GM18868 (cell line): ENCODE measurements at regions not wholly inside any gene's neighbourhood (a gene's known extent, or its start where the extent isn't known, plus 50 kb on each side); places are given as distances from the start of the nearest gene placed in this dataset.

Experiments used
- ATAC-seq: cut with Tn5 transposase; IDR thresholded peaks from one replicate; pipeline ENCODE4 v1.9.1; 2021; ENCODE audit warnings: mild to moderate bottlenecking, moderate library complexity; ENCODE audit not compliant: unreplicated experiment

DNA sequence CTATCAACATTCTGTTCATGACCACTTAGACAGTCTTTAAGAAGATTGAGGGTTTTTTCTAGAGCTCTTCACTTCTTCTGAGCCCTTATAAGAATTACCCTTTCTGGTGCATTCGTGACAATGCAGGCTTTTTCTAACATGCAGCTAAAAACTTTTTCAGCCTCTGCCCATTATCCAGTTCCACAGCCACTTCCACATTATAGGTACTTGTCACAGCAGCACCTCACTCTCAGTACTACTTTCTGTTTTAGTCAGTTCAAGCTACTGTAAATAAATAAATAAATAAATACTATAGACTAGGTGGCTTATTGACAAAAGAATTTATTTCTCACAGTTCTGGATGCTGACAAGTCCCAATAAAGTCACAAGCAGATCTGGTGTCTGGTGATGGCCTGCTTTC is 284.4 kb upstream of the PKN2 start:
- peak; percentile 77 for ATAC-seq

DNA sequence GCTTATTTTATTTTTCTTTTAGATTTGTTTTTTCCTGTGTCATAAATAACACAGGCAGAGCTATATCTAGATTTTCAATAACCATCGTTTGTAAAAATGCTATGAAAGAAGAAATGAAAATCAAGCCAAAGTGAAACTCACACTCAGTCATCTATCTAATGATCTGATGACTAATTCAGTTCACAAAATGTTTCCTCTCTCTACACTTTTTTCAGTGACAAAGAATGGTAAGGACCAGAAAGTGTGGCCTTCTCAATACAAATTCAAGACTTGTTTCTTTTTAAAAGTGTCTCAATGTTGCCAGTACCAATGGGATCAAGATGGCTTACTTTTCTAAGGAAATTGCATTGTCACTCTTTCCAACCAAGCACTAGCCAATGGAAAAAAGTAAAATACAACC is 282.8 kb upstream of the PKN2 start:
- peak; percentile 88 for ATAC-seq

DNA sequence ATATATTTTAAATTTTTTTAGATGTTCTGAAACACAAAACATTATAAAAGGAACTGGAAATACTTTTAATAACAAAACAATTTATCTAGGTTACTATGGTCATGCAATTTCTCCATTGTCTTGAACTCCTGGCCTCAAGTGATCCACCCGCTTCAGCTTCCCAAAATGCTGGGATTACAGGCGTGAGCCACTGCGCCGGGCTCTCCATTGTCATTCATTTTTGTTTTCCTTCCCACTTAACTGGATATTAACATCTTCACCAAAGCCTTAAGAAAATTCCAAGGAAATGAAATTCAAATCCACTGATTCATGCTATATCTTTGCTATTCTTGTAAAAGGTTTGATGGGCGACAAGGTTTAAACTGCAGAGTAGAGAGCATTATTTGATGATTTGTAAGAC is 279.5 kb upstream of the PKN2 start:
- ATAC-seq, result no peak

DNA sequence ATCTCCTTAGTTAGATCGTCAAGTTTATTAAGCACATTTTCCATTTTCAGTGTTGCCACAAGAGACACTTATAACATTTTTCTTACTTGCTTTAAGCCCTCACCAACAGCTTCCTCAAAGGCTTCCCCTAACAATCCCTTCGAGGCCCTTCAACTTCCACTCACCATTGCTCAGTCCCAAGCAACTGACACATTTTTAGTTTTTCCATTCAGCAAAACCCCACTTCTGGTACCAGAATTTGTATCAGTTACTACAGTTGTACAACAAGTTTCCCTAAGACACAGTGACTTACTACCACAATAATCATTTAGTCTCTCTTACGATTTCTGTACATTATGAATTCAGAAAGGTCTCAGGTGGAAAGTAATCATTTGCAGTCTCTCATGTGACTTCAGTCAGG is 276.8 kb upstream of the PKN2 start:
- ATAC-seq, result no peak

DNA sequence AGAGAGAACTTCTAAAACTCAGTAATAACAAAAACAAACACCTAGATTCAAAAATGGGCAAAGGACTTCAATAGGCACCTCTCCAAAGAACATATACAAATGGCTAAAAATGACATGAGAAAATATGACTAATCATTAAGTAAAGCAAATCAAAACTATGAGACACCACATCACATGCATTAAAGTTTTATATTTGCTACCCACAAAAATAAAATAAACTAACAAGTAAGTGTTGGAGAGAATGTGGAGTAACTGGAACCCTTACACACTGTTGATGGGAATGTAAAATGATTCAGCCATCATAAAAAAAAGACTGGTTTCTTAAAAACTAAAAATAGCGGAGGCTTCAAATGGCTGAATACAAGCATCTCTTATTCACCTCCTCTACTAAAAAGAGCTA is 262.1 kb upstream of the PKN2 start:
- ATAC-seq, result no peak

DNA sequence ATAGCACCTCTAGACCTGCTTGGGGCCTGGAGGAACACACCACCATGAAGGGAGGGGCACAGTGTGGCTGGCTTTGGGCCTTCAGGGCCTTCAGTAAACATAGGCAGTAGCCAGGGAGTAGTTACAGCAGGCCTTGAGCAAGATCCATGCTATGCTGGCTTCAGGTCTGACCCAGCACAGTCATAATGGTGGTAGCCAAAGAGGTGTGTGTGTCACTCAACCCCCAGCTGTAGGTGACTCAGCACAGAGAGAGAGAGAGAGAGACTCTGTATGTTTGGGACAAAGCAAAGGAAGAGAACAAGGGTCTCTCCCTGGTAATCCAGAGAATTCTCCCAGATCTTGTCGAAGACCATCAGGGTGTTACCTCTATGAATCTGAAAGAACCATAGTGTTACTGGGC is 250.5 kb upstream of the PKN2 start:
- no peak for ATAC-seq

DNA sequence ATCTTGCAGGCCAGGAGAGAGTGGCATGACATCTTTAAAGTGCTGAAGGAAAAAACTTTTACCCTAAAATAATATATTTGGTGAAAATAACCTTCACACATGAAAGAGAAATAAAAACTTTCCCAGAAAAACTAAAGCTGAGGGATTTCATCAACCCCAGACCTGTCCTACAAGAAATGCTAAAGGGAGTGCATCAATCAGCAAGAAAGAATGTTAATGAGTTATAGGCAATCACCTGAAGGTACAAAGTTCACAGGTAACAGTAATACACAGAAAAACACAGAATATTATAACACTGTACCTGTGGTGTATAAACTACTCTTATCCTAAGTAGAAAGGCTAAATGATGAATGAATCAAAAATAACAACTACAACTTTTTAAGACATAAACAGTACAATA is 249.2 kb upstream of the PKN2 start:
- no peak for ATAC-seq

DNA sequence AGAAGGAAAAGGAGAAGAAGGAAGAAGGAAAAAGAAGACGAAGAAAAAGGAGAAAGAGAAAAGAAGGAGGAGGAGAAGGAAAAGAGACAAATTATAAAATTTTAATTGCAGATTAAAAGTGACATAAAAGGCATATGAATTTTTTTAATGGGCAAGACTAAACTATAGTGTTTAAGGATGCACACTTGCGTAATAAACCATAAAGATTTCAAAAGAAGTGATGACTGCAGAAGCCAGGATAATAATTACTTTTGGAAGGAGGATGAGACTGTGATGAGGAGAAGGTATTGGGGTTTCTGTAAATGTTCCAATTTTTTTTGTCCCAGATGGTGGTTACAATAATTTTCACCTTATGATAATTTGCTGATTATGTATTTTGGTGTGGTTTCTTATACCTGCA is 243.1 kb upstream of the PKN2 start:
- no peak for ATAC-seq

DNA sequence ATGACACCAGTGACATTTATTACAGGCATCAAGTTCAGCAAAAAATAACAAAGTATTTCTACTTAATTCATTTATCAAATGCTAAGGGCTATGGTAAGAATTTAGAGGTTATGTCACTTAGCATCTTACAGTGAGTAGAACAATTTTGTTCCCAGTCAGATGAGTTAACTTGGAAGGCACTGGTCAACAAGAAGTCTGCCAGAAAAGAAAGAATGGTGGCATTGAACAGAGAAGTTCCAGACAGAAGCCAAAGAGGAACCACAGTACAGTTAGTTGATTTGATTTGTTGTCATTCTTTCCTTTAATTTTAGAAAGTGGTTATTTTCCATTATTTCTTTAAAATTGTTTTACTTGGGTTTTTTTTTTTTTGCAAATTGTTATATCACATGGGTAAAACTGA is 232.2 kb upstream of the PKN2 start:
- ATAC-seq, result no peak

DNA sequence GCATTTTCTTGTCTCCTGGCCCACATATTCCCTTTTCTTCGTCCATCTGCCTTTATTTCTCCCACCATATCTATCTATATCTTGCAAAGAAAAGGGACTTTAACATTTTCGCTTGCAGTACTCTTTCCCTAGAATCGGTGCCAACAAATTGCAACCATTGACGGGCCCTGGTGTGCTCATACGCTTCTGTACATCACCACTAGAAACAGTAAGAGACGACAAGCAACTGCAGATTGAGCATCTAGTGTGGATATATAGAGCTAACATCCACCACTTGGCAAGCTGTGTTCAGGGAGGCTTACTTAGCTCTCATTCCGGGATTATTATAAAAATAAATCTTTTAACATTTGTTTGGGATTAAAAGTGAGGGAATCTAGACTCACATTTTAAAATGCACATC is 230.8 kb upstream of the PKN2 start:
- no peak for ATAC-seq

DNA sequence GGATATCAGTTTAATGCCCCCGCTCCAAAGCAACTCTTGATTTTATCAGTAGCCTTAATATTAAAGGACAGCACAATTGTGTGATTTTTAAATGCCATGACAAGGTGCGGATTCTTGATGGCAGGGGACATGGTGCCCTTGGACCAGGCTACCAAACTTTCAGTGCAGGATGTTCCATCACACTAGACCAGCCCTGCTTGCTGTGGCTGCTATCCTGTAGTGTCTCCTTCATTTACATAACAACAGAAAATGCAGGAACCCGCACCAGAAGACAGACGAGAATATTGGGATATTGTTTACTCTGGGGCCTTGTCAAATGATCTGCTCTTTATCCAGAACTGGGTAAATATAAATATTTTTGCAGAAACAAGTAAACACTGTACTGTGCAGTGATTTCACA is 229.3 kb upstream of the PKN2 start:
- ATAC-seq, result no peak

DNA sequence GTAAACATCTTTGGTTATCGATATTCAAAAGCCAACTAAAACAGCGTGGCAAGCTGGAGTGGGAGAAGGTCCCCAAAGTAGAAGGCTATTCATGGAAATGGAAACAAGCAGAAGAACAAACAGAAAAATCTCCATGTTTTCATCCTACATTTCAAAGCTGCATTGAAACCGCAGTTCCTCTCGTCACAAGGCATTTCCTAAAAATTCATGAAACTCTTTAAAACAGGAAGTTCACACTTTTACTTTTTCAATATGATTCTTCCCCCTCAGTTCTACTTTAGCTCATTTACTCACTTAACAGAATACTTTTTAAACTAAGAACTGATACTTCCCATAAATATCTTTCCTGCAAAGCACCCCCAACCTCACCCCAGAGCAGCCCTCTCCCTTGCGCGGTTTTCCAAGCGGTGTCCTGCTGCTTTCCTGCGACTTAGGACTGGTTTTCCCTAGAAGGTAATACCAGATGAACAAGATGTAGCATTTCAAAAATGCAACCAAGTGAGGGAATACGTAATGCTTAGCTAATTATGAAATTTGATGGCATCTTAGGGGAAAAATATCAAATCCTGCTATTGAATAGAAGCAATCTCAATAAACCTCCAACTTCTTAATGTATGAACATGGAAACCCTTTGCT is 228.3 kb upstream of the PKN2 start:
- no peak for ATAC-seq

DNA sequence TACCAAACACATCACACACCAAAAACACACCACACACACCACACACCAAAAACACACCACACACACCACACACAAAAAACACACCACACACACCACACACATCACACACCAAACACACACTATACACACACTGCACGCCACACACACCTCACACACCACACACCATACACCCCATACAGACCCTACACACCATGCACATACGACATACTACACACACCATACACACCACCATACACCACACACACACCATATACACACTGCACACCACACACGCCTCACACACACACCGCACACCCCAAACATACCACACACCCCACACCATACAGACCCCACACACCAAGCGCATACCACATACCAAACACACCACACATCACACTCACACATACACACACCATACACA is 226.9 kb upstream of the PKN2 start:
- no peak for ATAC-seq

DNA sequence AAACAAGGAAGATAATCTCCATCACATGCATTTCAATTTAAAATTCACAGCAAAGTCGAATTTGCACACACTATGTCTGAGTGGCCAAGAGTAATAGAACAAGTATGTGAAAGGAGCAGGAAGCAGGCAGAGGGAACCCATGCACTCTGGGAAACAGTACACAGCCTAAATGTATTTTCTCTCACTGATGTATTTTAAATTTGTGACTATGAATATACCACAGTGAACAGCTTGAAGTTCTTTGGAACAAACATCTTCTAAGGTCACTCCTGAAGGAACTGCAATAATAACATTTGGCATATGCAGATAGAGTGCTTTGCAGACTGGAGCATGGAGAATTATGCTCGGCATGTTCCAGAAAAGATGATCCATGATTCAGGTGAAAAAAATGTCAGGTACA is 223.1 kb upstream of the PKN2 start:
- no peak for ATAC-seq

DNA sequence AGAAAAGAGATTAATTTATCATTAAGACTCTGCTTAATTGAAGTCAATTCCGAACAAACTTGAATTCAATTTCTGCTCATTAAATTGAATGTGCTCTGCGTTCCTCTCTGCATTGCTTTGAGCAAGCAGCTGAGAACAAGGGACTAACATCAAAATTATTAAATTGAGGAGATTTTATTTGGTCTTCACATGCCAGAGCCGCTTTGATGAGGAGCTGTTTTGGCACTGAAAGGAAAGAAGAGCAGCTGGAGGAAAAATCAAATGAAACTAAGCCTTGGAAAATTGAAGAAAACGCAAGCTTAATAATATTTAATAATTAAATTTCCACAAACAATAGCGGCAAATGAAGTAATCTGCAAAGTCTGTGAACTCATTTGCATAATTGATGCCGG is 222.0 kb upstream of the PKN2 start:
- no peak for ATAC-seq

DNA sequence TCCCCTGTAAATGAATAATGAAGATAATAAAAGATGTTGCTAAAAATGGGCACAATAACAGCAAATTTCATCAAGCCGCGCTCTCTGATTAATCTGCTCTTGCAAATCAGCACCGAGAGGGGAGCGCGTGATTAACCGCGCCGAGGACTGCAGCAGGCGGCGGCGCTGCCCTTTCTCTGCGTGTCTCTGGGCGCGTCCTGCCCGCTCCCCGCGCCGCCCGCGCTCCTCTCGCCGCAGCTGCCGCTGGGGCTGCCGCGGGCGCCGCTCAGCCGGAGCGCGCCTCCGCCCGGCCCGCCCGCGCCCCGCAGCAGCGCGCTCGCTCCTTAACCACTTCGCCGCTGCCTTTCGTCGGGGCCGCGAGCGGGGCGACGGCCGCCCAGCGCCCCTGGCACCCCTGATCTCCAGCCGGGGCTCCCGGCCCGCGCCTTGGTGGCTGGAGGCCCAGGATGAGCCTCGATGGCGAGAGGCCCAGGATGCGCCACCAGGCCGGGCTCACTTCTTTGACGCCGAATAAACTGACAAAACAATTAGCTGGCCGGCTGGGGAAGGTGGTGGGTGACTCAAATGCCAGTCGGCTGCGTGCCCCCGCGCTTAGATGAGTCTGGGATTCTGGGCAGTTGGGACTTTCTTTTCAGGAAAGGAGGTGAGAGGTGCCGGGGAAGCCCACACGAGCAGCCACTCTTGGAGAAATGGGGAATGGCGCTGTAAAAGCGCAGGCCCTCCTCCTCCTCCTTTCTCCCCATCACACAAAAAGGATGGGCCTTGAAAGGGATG is 221.4 kb upstream of the PKN2 start:
- ATAC-seq, result no peak

DNA sequence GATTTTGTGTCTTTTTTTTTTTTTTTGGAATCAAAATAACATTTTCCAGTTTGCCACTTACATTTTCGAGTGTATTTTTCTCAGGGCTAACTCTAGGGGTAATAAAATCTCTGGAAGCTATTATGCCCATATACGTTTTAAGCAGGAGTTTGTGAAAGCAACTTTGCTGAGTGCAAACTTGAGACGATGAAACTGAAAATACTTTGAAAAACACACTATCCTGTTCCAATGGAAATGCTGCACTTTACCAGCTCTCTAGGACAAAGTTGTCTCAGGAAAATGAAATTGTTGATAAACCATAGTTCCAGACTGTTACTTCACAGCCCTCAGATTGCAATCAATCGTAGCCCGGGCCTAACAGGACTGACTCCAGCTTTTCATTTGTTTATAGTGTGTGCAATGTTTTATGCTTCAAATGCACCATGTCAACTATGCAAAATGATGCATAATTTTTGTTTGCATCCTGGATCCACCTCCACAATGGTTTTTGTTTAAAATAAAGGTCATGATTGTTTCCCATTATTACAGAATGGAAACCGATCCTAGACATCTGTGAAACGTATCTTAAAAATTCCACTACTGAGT is 220.6 kb upstream of the PKN2 start:
- ATAC-seq, result no peak

DNA sequence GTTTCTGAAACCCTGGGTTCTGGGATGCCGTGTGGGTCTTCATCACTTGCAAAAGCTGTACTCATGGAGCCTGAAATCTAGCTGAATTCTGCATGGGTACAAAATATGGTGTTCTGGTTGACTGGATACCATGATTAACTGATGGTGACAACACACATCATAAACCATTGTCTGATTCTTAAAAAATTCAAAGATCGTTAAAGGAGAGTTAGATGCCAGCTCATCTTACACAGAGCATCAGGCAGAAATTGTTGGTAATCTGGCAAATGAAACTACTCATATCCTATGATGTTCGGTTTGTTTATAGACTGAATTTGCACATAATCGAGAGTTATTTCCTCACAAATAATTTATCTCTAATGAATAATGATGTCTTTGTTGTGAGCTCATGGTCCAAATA is 218.1 kb upstream of the PKN2 start:
- no peak for ATAC-seq

DNA sequence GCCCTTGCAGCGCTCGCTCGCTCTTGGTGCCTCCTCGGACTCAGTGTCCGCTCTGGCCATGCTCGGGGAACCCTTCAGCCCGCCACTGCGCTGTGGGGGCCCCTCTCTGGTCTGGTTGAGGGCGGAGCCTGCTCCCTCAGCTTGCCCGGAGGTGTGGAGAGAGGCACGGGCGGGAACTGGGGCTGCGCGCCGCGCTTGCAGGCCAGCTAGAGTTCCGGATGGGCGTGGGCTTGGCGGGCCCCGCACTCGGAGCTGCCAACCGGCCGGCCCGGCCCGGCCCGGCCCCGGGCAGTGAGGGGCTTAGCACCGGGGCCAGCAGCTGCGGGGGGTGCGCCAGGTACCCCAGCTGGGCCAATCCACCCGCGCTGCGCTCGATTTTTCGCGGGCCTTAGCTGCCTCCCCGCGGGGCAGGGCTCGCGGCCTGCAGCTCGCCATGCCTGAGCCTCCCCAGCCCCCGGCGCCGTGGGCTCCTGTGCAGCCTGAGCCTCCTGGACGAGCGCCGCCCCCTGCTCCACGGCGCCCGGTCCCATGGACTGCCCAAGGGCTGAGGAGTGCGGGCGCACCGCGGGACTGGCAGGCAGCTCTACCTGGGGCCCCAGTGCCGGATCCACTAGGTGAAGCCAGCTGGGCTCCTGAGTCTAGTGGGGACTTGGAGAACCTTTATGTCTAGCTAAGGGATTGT is 217.0 kb upstream of the PKN2 start:
- no peak for ATAC-seq

DNA sequence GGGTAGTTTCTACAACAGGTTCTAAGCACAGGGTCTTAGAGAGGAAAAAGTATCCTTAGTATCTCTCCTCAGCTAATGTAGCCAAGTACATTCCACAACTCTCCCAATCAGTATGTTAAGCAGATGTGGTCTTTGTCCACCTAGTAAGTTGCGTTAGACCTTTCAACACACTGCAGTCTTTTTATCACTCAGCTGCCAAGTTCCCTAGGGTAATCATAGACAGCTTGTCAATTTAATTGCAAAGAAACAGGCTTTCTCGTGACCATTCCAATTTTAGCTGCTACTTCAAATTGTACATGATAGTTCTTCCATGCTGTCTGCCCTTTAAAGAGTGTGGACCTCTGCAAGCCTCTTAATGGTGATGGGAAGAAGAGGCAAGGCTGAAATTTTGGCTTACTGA is 211.8 kb upstream of the PKN2 start:
- ATAC-seq, result no peak

DNA sequence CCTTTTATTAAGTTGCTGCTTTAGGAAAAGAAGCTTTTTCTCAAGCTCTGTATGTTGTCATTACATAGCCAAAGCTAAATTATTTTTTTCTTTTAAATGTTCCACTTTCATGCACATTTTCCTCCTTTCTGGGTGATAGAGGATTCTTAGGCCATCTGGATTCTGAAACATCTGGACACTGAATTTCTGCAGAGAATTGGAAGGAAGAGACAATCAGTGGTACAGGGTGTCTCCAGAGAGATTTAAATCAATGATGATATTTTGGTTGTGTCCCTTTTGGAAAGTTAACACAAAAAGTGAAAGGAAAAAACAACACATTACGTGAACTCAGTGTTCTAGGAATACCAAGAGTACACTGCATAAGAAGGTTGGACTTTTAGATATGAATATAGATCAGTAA is 211.4 kb upstream of the PKN2 start:
- ATAC-seq, result no peak
